Activated T-cell treated with anti-CD3 and anti-CD28 coated beads, Interleukin-2, amount 50 U/mL, for 1 hour (primary cell): ENCODE measurements at regions not wholly inside any gene's neighbourhood (a gene's known extent, or its start where the extent isn't known, plus 50 kb on each side); places are given as distances from the start of the nearest gene placed in this dataset.

ENCODE experiments used
- DNase-seq: peaks from one replicate; pipeline ENCODE4 v3.0.0-alpha.2; 2020

GRCh38 chr16:13394488-13394887, 493.1 kb downstream of the SHISA9 start:
- DNase-seq: no peak

GRCh38 chr16:13397126-13397525, 495.7 kb downstream of the SHISA9 start:
- DNase-seq: no peak

GRCh38 chr16:13401641-13402040, 500.2 kb downstream of the SHISA9 start:
- DNase-seq: no peak

- DNase-seq: no peak
Measured at GRCh38 chr16:13402601-13403000, 501.2 kb downstream of the SHISA9 start.

GRCh38 chr16:13403326-13403725, 501.9 kb downstream of the SHISA9 start:
- DNase-seq: no peak

GRCh38 chr16:13414154-13414553, 505.8 kb upstream of the ERCC4 start:
- DNase-seq: no peak

- no peak for DNase-seq
Measured at GRCh38 chr16:13419589-13419988, 500.4 kb upstream of the ERCC4 start.

- no peak for DNase-seq
Measured at GRCh38 chr16:13421726-13422125, 498.2 kb upstream of the ERCC4 start.

GRCh38 chr16:13425836-13426235, 494.1 kb upstream of the ERCC4 start:
- DNase-seq: no peak

GRCh38 chr16:13426269-13426668, 493.7 kb upstream of the ERCC4 start:
- no peak for DNase-seq

GRCh38 chr16:13426736-13427135, 493.2 kb upstream of the ERCC4 start:
- no peak for DNase-seq

GRCh38 chr16:13427943-13428342, 492.0 kb upstream of the ERCC4 start:
- no peak for DNase-seq

GRCh38 chr16:13429416-13429815, 490.5 kb upstream of the ERCC4 start:
- DNase-seq: no peak

- no peak for DNase-seq
Measured at GRCh38 chr16:13435415-13435814, 484.5 kb upstream of the ERCC4 start.

- DNase-seq: no peak
Measured at GRCh38 chr16:13435873-13436474, 484.0 kb upstream of the ERCC4 start.

- DNase-seq: no peak
Measured at GRCh38 chr16:13436641-13437412, 483.1 kb upstream of the ERCC4 start.

GRCh38 chr16:13437413-13437795, 482.6 kb upstream of the ERCC4 start:
- no peak for DNase-seq

- no peak for DNase-seq
Measured at GRCh38 chr16:13438064-13438463, 481.9 kb upstream of the ERCC4 start.

- DNase-seq: no peak
Measured at GRCh38 chr16:13439766-13440165, 480.2 kb upstream of the ERCC4 start.

- DNase-seq: no peak
Measured at GRCh38 chr16:13441675-13442074, 478.3 kb upstream of the ERCC4 start.

- no peak for DNase-seq
Measured at GRCh38 chr16:13448346-13448745, 471.6 kb upstream of the ERCC4 start.

- no peak for DNase-seq
Measured at GRCh38 chr16:13453325-13453724, 466.6 kb upstream of the ERCC4 start.

GRCh38 chr16:13453938-13454553, 465.9 kb upstream of the ERCC4 start:
- DNase-seq: no peak

GRCh38 chr16:13463619-13464018, 456.3 kb upstream of the ERCC4 start:
- no peak for DNase-seq
